Cardiac muscle cell (in vitro differentiated cells and primary cell): ENCODE measurements at regions not wholly inside any gene's neighbourhood (a gene's known extent, or its start where the extent isn't known, plus 50 kb on each side); places are given as distances from the start of the nearest gene placed in this dataset.
A peak's percentile ranks its signal among the peaks of the same experiment; 100 is the strongest.
"Not testable (repeated sequence)": the region's sequence is repeated elsewhere in the genome, so short reads cannot be mapped to it uniquely, and the experiment has no call there.

Experiments used
- DNase-seq, 2 donors: peaks; one replicate each; pipeline versions ENCODE4 v3.0.0 to v3.0.0-alpha.2; 2010 to 2017; ENCODE audit warnings: low read depth in 1 of 2, low spot score in 1 of 2
- H3K27ac ChIP-seq: fragments of 200-600 bp; sonication (generic); 2 replicates; pipeline ENCODE4 v1.5.1; 2016
- H3K27me3 ChIP-seq: fragments of 200-600 bp; sonication (generic); 2 replicates; pipeline ENCODE4 v1.6.0; 2016; ENCODE audit warnings: control low read depth
- H3K36me3 ChIP-seq: fragments of 200-600 bp; sonication (generic); 2 replicates; pipeline ENCODE4 v1.5.1; 2016; ENCODE audit warnings: control low read depth
- H3K4me1 ChIP-seq: fragments of 200-600 bp; sonication (generic); 2 replicates; pipeline ENCODE4 v1.8.1; 2017; ENCODE audit warnings: low read depth, mild to moderate bottlenecking, mixed run types
- H3K4me3 ChIP-seq: fragments of 200-600 bp; sonication (generic); 2 replicates; pipeline ENCODE4 v1.5.1; 2016; ENCODE audit warnings: mild to moderate bottlenecking
- H3K9me3 ChIP-seq: fragments of 200-600 bp; sonication (generic); 2 replicates; pipeline ENCODE4 v1.5.1; 2017; ENCODE audit warnings: low read depth, mild to moderate bottlenecking, control low read depth
- CTCF ChIP-seq: IDR thresholded peaks from 2 replicates; pipeline ENCODE4 v1.5.1; 2012; ENCODE audit warnings: low read depth, mild to moderate bottlenecking, low read length

GRCh38 chr4:138790706-138791340 lies 224.8 kb upstream of the NOCT start:
- no peaks in the 10 kb centered on the region for H3K4me1 ChIP-seq
- TF ChIP-seq CTCF: no peak
- H3K4me3 ChIP-seq: no peak overlapping the region
- H3K36me3 ChIP-seq: no peaks in the 10 kb centered on the region
- H3K9me3 ChIP-seq: no peaks in the 10 kb centered on the region
- H3K27me3 ChIP-seq: no peaks in the 10 kb centered on the region
- DNase-seq: no peak
- H3K27ac ChIP-seq: no peak overlapping the region

- no peak for DNase-seq
- H3K9me3 ChIP-seq: no peaks in the 10 kb centered on the region
- H3K4me1 ChIP-seq: no peaks in the 10 kb centered on the region
- H3K27ac ChIP-seq: no peak overlapping the region
- no peak for TF ChIP-seq CTCF
- no peaks in the 10 kb centered on the region for H3K36me3 ChIP-seq
- H3K4me3 ChIP-seq: no peak overlapping the region
- H3K27me3 ChIP-seq: no peaks in the 10 kb centered on the region
These were observed 225.8 kb upstream of the NOCT start for GRCh38 chr4:138789796-138790195.

GRCh38 chr4:138788857-138789256 lies 226.7 kb upstream of the NOCT start:
- H3K4me3 ChIP-seq: no peak overlapping the region
- H3K27ac ChIP-seq: no peak overlapping the region
- no peaks in the 10 kb centered on the region for H3K4me1 ChIP-seq
- no peaks in the 10 kb centered on the region for H3K36me3 ChIP-seq
- TF ChIP-seq CTCF: no peak
- no peak for DNase-seq
- no peaks in the 10 kb centered on the region for H3K27me3 ChIP-seq
- H3K9me3 ChIP-seq: no peaks in the 10 kb centered on the region

- no peak overlapping the region for H3K4me3 ChIP-seq
- H3K27me3 ChIP-seq: no peaks in the 10 kb centered on the region
- no peaks in the 10 kb centered on the region for H3K36me3 ChIP-seq
- no peak overlapping the region for H3K27ac ChIP-seq
- H3K4me1 ChIP-seq: no peaks in the 10 kb centered on the region
- H3K9me3 ChIP-seq: no peaks in the 10 kb centered on the region
- no peak for DNase-seq
- no peak for TF ChIP-seq CTCF
These were observed 227.3 kb upstream of the NOCT start for GRCh38 chr4:138788267-138788790.

- not testable (repeated sequence) for DNase-seq, H3K36me3 ChIP-seq, H3K9me3 ChIP-seq, H3K27ac ChIP-seq, H3K4me3 ChIP-seq, H3K27me3 ChIP-seq
- peaks cover 20% of the 10 kb centered on the region for H3K4me1 ChIP-seq
These were observed 235.8 kb upstream of the NOCT start for GRCh38 chr4:138779761-138780160.

GRCh38 chr4:138775890-138776289 lies 239.7 kb upstream of the NOCT start:
- TF ChIP-seq CTCF: no peak
- Histone ChIP-seq H3K9me3 (no peaks in the 10 kb centered on the region), H3K36me3 (no peaks in the 10 kb centered on the region), H3K4me3 (no peak overlapping the region), H3K27me3 (no peaks in the 10 kb centered on the region), H3K4me1 (peaks cover 24% of the 10 kb centered on the region), H3K27ac (peak overlapping the region; percentile 80)
- DNase-seq: peak; percentile 11 to 37
